HG02588 (cell line): ENCODE measurements at regions not wholly inside any gene's neighbourhood (a gene's known extent, or its start where the extent isn't known, plus 50 kb on each side); places are given as distances from the start of the nearest gene placed in this dataset.

ENCODE experiments used
- ATAC-seq: cut with Tn5 transposase; IDR thresholded peaks from one replicate; pipeline ENCODE4 v1.9.1; 2021; ENCODE audit warnings: mild to moderate bottlenecking, moderate library complexity; ENCODE audit not compliant: unreplicated experiment

DNA sequence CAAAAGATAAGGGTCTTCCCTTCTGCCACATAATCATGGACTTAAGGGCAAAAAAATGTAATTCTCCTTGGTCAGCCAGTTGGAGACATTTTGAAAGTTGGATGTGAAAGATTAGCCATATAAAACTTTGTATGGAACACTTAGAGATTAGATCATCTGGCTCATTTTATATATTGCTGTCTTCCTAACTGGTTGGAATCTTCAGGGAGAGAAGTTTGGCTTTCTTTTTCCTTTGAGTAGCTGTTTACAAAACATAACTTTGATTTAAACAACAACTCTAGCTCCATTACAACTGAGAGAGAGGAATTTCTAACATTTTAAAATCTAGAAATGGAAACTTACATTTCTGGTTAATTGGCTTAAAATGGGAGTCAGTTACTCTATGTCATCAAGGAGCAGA, 132.7 kb downstream of the RDH14 start:
- no peak for ATAC-seq

GRCh38 chr2:18426174-18426573, 134.3 kb downstream of the RDH14 start:
- no peak for ATAC-seq

DNA sequence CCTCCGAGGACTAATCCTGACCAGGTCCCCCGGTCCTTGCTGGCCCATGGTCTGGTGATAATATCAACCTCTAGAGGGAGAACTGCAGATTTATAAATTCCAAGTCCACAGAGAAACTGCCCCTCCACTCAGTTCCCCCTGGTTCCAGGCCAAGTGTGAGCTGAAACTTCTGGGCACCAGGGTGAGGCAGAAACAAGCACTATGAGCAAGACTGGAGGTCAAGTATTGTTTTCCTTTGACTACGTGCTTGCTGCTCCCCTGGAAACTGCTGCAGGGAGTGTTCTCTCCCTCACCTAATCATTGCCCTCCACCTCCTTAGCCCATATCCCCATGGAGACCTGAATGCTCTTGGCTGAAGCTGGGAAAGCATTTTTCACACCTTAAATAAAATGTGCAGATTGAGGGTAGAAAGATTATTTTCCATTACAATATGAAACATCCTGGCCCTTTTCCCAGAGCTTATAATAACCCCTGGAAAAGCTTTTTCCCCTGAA, 135.2 kb downstream of the RDH14 start:
- no peak for ATAC-seq

DNA sequence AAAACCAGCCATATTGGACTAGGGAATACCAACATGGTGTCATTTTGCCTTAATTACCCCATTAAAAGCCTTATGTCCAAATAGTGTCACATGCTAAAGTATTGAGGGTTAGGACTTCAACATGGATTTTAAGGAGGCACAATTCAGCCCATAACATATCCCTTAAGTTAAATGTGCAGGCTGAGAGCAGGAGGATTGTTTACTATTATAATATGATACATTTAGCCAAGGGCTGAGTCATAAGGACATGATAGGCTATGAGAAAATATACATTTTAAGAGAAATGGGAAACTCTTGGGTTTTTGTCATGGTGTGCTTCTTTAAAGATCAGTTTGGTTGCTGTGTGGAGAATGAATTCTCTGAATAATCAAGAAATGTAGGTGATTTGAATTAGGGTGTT, 136.8 kb downstream of the RDH14 start:
- no peak for ATAC-seq

DNA sequence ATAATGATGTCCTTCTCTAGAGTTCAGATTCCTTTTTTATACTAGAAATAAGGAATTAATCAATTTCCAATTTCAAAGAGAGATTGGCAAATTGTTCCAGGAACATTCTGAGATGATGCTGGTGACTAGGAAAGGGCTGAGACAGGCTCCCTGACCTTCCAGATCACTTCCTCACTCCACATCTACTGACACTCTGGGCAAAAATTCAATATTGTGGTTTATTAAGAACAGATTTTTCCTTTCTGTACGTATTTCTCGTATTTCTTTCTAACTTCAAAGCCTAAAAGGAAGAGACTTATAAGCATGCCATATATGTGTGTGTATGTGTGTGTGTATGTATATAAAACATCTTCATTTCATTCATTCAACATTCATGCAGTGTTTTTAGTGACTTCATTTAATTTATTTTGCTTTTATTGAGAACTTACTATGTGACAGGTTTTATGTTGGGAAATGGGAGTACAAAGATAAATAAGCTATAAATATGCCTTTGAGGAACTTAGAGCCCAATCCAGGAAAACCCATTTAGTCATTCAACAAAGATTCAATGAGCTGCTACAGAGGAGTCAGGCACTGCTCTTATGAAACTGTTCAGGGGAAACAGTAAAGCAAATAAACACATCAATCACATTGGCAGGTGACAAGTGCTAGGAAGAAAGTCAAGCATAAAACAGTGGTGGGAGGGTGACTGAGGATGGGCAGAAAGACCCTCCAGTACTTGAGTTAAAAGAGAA, 137.9 kb downstream of the RDH14 start:
- no peak for ATAC-seq

DNA sequence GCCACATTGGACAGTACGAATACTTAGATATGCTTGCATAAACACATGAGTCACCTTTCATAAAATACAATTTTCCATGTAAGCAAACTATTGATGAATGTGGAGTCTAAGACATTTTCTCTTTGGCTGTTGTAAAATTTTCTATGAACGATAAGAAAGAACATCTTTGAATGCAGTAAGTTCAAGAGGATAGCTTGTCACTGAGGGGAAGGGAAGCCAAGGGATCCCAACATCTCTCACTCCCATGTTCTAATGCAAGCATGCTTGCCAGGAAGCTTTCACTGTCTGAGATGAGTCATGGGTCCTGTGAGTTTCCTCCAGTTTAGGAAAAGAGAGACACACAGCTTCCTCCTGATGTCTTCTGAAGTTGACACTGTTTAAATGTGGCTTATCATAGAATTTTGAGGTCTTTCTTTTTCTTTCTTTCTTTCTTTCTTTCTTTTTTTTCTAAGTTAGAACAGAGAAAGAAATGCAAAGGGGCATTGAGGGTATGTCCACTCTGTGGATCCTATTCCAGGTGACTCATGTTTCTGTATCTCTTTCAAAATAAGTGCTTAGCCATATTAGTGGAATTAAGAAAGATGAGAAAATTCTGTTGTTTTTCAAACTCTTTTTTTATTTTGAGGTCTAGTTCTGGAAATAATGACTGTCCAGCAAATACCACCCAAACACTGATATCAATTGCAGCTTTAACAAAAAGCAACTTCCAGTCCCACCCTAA, 146.6 kb downstream of the RDH14 start:
- ATAC-seq, result no peak

DNA sequence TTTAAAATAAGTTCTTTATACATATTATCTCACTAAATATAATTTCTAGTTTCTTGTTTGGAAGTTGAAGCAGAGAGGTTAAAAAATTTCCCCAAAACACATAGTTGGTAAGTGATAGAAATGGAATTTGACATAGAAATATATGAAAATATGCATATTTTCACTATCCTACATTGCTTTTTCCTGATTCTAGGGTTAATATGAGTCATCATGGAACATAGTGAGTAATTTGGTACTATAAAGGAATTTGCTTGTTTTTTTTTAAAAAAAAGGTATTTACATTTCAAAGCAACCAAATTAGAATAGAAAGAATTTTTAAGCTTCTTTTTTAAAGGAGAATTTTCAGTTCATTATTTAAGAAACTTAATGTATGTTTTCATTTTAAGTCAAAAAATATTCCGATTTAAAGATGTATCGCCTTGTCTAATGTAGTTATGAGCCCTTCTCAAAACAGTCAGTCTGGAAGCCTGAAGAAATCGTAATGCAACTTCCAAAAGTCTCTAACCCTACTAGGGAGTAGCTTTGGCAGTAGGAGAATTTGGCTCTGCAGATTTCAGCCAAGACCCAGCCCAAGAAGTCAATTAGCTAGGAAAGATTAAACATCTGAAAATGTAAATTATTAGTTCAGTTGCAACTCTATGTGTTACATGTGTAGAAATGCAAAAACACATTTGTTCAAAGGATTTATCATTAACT, 147.3 kb downstream of the RDH14 start:
- ATAC-seq, result no peak

DNA sequence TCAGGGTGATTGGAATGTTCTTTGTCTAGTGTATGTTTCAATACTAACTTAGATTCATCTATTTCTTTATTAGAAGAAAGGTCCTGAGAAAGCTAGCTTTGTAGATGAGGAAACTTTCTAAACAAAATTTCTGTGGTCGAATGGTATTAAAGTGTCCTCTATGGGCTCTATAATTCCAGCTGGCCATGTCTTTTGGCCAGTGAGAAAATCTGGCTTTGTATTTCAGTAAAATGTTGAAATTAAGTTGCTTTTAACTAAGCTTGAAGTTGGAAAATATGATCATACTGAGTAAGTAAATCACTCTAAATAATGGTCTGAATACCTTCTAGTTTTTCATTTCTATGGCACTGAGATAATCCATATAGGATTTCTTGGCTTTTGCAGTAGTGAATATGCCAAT, 148.8 kb downstream of the RDH14 start:
- ATAC-seq, result no peak

DNA sequence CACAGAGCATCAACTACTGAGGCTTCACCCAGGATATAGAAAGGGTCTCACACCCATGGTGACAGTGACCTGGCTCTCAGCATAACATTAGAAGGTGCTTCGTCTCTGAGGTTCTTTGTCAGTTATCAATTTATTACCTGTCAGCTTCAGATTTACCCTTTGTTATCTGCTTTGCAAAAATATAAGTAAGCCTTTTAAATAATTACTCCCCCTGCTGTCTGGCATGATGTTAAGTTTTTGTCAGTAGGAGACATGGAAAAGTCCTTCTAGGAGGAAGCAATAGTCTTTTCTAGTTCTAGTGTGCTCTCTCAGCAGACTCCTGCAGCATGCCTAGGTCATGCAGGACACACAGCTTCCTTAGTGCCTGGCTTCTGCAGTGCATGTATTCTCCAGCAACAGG, 149.9 kb downstream of the RDH14 start:
- no peak for ATAC-seq

DNA sequence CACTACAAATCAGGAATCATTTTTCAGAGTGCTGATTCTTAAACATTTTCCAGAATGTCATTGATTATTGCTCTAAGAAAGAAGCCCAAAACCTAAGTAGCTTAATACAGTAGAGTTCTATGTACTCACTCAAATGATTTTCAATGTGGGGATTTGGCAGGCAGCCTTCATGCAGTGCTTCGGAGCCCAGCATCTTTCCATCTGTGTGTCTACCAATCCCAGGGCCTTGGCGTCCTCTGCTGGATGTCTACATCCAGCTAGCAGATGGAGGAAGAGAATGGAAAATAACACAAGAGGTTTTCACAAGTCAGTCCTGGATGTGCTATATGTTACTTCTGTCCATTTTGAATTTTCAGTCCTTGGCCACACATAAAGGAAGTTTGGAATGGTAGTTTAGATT, 151.8 kb downstream of the RDH14 start:
- ATAC-seq, result no peak

- ATAC-seq, result no peak
These were observed 154.2 kb downstream of the RDH14 start for GRCh38 chr2:18406219-18406618.

- ATAC-seq, result no peak
These were observed 155.7 kb downstream of the RDH14 start for GRCh38 chr2:18404708-18405107.

DNA sequence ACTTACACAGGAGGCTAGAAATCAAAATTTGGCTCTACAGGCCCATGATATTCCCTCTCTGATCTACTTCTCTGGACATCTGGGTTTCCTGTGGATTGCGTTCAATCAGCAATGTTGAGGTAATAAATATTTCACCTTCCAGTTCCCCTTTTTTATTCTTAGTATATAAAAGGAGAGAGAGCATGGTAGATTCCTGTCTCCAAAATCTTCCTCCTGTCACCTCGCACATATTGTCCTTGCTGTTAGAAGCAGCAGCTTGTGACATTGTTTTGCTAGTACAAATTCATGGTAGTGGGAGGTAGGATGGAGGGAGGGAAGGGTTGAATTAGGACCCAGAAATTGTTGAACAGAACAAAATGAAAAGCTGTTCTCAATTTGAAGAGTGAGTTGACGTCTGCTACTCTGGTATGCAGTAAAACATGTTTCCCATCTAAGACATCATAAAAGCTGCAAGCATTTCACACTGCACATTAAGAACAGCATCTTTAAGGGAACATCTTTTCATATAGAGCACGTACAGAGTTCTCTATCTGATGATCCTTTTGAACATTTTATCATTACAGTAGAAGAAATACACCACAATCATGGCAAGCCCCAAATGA, 156.4 kb downstream of the RDH14 start:
- ATAC-seq, result no peak

DNA sequence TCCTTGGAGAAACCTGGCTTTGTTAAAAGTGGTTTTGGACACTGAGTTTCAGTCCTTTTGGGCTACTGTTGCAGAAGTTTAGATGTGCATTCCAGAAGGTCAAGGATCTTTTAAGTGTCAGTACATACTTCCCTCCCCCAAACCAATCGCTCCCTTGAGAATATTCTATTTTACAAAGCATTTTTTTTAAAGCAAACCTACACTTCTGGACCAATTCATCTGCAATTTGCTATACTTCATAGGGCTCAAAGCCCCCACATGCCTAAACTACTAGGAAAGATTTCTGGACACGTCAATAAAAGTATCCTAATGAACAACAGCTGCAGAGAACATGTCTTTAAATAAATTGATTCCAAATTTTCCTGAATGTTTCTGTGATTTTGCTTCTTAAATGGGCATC, 157.6 kb downstream of the RDH14 start:
- no peak for ATAC-seq

DNA sequence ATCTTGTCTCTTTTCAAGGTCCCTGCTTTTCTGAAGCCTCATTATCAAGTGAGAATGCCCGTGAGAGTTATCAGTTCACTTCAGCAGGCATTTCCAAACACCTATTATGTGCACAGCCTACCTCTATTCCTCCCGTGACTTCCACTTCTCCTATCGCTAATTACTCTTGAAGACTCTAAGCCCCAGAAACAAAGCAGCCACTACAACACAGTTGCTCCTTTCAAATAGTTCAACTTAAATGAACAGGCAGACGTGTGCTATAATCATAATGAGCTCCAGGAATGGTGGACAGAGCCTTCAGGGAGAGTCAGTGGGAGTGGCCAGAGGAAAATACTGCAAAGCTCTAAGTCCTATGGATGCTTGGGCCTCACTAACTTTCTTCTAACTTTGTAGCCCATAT, 159.0 kb downstream of the RDH14 start:
- no peak for ATAC-seq

GRCh38 chr2:18399601-18400000, 160.9 kb downstream of the RDH14 start:
- ATAC-seq, result no peak

DNA sequence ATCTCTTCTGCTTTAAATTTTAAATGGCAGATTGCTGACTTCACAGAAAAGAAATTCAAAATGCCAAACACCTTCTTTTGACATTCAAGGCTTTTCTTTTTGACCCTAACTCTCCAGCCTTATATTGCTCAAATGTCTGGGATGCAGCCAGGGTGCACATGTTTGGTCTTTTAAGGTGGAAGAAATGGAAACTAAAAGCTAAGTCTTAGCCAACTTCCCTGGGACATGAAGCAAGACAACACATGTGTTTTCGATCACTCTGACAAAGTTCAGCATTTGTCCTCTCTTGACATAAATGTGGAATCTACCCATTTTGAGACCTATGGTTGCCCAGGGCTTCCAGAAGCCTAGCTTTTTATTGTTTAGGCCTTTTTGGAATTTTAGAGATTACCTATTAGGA, 161.6 kb downstream of the RDH14 start:
- no peak for ATAC-seq

DNA sequence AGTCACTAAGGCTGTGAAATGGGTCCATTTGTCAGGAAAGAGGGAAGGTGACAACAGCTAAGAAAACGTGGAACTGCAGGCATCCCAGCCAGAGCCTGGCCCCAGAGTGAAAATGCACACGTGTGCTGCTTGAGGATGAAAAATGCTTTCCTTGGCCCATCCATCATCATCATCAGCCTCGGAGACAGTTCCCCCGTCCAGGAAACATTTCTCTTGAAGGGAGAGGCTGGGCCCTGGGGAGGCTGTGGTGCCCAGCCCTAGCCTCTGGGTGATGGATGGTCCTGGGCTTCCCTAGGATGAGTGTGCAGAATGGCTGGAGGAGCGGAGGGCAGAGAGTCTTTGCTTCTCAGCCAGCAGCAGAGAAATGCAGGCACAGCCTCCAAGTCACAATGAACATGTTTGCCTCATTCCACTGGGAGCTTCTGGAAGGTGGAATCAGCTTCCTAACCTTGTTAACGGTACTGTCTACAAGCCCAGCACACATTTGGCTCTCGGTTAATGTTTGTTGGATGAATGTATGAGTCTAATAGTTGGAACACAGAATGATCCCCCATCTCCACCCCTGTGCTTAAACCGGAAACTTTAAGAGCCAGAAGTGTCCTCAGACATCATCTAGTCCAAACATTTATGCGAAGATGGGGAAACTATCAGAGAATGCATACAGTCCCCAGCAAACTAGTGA, 164.0 kb downstream of the RDH14 start:
- ATAC-seq, result no peak

DNA sequence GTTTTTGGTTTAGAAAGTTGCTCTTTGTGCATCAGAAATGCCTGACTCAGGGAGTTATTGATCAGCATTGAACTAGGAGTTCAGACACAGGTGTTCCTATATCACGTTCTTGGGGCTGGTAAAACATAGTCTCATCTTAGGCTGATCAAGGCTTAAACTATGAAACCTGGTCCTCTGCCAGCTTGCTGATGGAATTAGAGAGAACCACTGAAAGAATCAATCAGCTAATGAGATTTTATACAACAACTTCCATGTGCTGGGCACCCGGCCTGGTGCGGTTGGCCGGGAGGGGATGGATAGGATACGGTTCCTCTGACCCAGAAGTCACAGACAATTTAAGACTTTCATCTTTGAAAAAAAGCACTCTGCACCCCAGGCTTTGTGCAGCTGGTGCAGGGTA, 164.9 kb downstream of the RDH14 start:
- no peak for ATAC-seq

- ATAC-seq, result peak; percentile 86
These were observed 172.8 kb downstream of the RDH14 start for GRCh38 chr2:18387441-18388206.
